IPS-20b (cell line): ENCODE measurements at regions not wholly inside any gene's neighbourhood (a gene's known extent, or its start where the extent isn't known, plus 50 kb on each side); places are given as distances from the start of the nearest gene placed in this dataset.

ENCODE experiments used
- H3K27ac ChIP-seq: one replicate; pipeline ENCODE4 v1.5.1; 2013; ENCODE audit warnings: low read length
- H3K27me3 ChIP-seq: 2 replicates; pipeline ENCODE4 v1.6.1; 2013; ENCODE audit warnings: mild to moderate bottlenecking, low read length, inconsistent platforms; ENCODE audit not compliant: insufficient read depth
- H3K36me3 ChIP-seq: 2 replicates; pipeline ENCODE4 v1.6.1; 2013; ENCODE audit warnings: low read depth, mild to moderate bottlenecking, inconsistent platforms, low read length, moderate library complexity; ENCODE audit not compliant: insufficient read depth
- H3K4me1 ChIP-seq: 2 replicates; pipeline ENCODE4 v1.6.1; 2013; ENCODE audit warnings: mild to moderate bottlenecking, control low read depth, inconsistent platforms, low read length, moderate library complexity; ENCODE audit not compliant: insufficient read depth
- H3K4me3 ChIP-seq: 2 replicates; pipeline ENCODE4 v1.5.1; 2013; ENCODE audit warnings: mild to moderate bottlenecking, low read length, inconsistent platforms
- H3K9ac ChIP-seq: 2 replicates; pipeline ENCODE4 v1.6.1; 2013; ENCODE audit warnings: low read depth, mild to moderate bottlenecking, inconsistent platforms, low read length, moderate library complexity
- H3K9me3 ChIP-seq: 2 replicates; pipeline ENCODE4 v1.6.1; 2013; ENCODE audit warnings: mild to moderate bottlenecking, low read depth, low read length, inconsistent platforms; ENCODE audit not compliant: insufficient read depth

- H3K36me3 ChIP-seq = no peaks in the 10 kb centered on the region
- no peak overlapping the region for H3K27ac ChIP-seq
- peak overlapping the region; percentile 17; the same call in 1 of the 2 replicates for H3K4me3 ChIP-seq
- peaks cover 5% of the 10 kb centered on the region; the same call in 1 of the 2 replicates for H3K4me1 ChIP-seq
- H3K27me3 ChIP-seq = peaks cover 30% of the 10 kb centered on the region
- no peak overlapping the region for H3K9ac ChIP-seq
- peaks cover 6% of the 10 kb centered on the region; the same call in 1 of the 2 replicates for H3K9me3 ChIP-seq
Measured at GRCh38 chr6:28750926-28751458, 172.8 kb downstream of the TRIM27 start.

DNA sequence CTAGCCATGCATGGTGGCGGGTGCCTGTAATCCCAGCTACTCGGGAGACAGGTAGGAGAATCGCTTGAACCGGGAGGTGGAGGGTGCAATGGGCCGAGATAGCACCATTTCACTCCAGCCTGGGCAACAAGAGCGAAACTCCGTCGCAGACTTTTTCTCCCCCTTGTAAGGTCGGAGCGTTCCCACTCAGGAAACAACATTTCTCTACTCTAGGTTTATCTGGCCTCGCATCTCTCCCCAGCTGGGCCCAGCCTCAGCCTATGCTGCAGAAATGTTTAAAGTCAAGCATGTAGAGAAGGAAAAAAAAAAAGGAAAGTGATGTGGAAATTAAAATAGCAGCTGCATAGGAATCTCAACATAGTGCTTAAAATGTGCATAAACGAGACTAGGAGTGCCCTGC is 172.3 kb downstream of the TRIM27 start:
- Histone ChIP-seq H3K27me3 (peaks cover 26% of the 10 kb centered on the region), H3K4me3 (peak overlapping the region; percentile 17; the same call in 1 of the 2 replicates), H3K9ac (no peak overlapping the region), H3K9me3 (peaks cover 6% of the 10 kb centered on the region; the same call in 1 of the 2 replicates), H3K27ac (no peak overlapping the region), H3K4me1 (peaks cover 5% of the 10 kb centered on the region; the same call in 1 of the 2 replicates), H3K36me3 (no peaks in the 10 kb centered on the region)

GRCh38 chr6:28751963-28752350 is 171.8 kb downstream of the TRIM27 start:
- H3K9ac ChIP-seq = no peak overlapping the region
- H3K4me1 ChIP-seq = peaks cover 5% of the 10 kb centered on the region; the same call in 1 of the 2 replicates
- H3K27ac ChIP-seq = no peak overlapping the region
- no peaks in the 10 kb centered on the region for H3K36me3 ChIP-seq
- peak overlapping the region; percentile 17; the same call in 1 of the 2 replicates for H3K4me3 ChIP-seq
- H3K27me3 ChIP-seq = peaks cover 26% of the 10 kb centered on the region
- H3K9me3 ChIP-seq = peaks cover 6% of the 10 kb centered on the region; the same call in 1 of the 2 replicates

GRCh38 chr6:28757429-28758045 is 166.2 kb downstream of the TRIM27 start:
- Histone ChIP-seq H3K9ac (peak overlapping the region; percentile 72; the same call in 1 of the 2 replicates), H3K27ac (no peak overlapping the region)

DNA sequence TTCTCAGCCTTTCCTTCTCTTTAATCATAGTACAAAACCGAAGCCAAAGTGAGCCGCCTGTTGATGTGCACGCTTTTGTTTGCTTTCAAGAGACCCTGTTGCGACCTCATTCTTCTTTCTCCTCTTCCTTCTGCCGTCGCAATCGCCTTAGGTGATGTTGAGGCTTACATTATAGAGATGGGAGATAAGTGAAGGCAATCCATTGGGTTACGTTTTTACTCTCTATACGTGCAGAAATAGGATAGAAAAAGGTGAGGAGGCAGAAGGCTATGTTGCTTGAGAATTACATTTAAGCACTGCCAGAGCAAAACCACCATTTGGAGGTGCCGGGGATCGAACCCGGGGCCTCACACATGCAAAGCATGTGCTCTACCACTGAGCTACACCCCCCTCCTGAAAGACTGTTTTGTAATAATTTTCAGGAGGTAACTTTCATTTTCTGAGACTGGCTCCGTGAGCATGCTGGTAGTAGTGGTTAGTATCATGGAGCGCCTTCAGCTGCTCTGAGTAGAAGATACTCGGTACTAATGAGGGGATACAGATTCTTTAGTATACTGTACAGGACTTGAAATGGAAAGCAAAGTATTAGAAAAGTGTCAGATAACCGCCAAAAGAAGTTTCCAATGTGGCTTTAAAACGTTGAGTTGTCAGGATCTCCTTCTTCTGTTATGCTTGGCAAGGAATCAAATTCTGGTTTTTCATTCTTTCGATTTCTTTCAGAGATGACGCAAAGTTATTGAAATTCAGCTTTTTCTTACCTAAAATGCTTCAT is 165.6 kb downstream of the TRIM27 start:
- Histone ChIP-seq H3K4me1 (no peaks in the 10 kb centered on the region), H3K27ac (no peak overlapping the region), H3K36me3 (no peaks in the 10 kb centered on the region), H3K4me3 (peak overlapping the region; percentile 68; the same call in 1 of the 2 replicates), H3K9me3 (no peaks in the 10 kb centered on the region), H3K9ac (peak overlapping the region; percentile 72; the same call in 1 of the 2 replicates), H3K27me3 (peaks cover 62% of the 10 kb centered on the region)

More at GRCh38 chr6:28757429-28758045, 166.2 kb downstream of the TRIM27 start:
- no peaks in the 10 kb centered on the region for H3K36me3 ChIP-seq
- no peaks in the 10 kb centered on the region for H3K4me1 ChIP-seq
- peak overlapping the region; percentile 68; the same call in 1 of the 2 replicates for H3K4me3 ChIP-seq
- no peaks in the 10 kb centered on the region for H3K9me3 ChIP-seq
- H3K27me3 ChIP-seq = peaks cover 55% of the 10 kb centered on the region; the same call in 1 of the 2 replicates

DNA sequence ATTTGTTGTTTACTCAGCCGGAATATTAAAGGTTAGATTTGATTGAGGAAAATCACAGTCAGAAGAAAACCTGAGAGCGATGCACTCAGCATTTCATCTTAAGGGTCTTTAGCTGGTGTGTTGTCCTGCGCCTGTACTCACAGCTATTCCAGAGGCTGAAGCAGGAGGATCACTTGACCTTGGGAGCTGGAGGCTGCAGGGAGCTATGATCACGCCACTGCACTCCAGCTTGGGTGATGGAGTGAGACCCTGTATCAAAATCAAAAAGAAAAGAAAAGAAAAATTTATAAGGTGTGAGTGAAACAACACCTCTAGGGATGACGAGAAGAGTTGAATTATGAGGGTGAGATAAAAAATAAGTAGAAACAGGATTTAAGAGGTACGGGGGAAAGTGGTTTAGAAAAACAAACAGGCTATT is 165.0 kb downstream of the TRIM27 start:
- H3K27me3 ChIP-seq = peaks cover 68% of the 10 kb centered on the region
- H3K9ac ChIP-seq = no peak overlapping the region
- no peak overlapping the region for H3K27ac ChIP-seq

DNA sequence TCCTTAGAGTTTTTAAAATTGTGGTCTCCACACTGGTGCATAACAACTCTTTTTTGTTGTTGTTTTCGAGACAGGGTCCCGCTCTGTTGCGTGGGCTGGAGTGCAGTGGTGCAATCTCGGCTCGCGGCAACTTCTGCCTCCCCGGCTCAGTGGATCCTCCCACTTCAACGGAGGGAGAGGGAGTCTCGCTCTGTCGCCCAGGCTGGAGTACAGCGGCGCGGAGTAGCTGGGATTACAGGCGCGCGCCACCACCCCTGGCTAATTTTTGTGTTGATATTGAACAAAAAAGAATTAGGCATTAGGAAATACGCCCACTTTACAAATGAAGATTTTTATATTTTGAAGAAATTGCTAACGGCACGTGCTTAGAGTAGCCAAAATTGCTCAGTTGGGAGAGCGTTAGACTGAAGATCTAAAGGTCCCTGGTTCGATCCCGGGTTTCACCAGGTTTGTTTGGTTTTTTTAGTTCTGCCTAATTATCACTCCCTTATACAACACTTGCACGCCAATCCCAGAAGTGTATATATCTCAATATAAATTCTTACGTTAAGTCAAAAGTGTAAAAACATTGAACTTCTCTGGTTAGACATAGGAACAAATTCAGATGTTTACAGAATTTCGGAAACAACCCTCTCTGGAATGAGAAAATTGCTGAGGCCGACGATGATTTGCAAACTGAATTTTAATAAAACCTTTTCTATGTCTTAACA is 159.6 kb downstream of the TRIM27 start:
- peaks cover 9% of the 10 kb centered on the region; the same call in 1 of the 2 replicates for H3K4me1 ChIP-seq
- no peaks in the 10 kb centered on the region for H3K36me3 ChIP-seq
- no peak overlapping the region for H3K9ac ChIP-seq
- peaks cover 91% of the 10 kb centered on the region for H3K27me3 ChIP-seq
- H3K4me3 ChIP-seq = peak overlapping the region; percentile 56
- H3K9me3 ChIP-seq = peaks cover 5% of the 10 kb centered on the region; the same call in 1 of the 2 replicates
- no peak overlapping the region for H3K27ac ChIP-seq

More for the DNA sequence above, 165.0 kb downstream of the TRIM27 start:
- Histone ChIP-seq H3K9me3 (no peaks in the 10 kb centered on the region), H3K36me3 (no peaks in the 10 kb centered on the region), H3K4me1 (no peaks in the 10 kb centered on the region), H3K4me3 (peak overlapping the region; percentile 68; the same call in 1 of the 2 replicates)

GRCh38 chr6:28764761-28765282 is 159.0 kb downstream of the TRIM27 start:
- peaks cover 13% of the 10 kb centered on the region; the same call in 1 of the 2 replicates for H3K4me1 ChIP-seq
- peaks cover 93% of the 10 kb centered on the region for H3K27me3 ChIP-seq
- H3K9me3 ChIP-seq = peaks cover 5% of the 10 kb centered on the region; the same call in 1 of the 2 replicates
- peak overlapping the region; percentile 56 for H3K4me3 ChIP-seq
- H3K36me3 ChIP-seq = no peaks in the 10 kb centered on the region
- no peak overlapping the region for H3K27ac ChIP-seq
- H3K9ac ChIP-seq = no peak overlapping the region

DNA sequence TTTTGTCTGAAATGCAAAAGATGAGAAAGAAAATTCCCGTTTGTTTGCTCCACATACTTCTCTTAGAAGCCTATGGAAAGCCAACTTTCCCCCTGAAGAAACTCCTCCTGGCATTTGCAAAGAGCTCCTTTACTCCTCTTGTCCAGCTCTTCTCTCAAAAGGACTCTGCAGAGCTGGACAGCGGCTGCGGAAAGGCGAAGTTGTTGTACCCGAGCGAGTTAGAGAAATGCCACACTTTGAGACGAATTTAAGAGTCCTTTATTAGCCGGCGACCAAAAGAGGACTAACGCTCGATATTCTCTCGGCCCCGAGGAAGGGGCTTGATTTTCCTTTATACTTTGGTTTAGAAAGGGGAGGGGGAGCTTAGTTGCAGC is 157.8 kb downstream of the TRIM27 start:
- peaks cover 97% of the 10 kb centered on the region for H3K27me3 ChIP-seq

GRCh38 chr6:28766426-28766825 is 157.4 kb downstream of the TRIM27 start:
- no peak overlapping the region for H3K27ac ChIP-seq
- peaks cover 19% of the 10 kb centered on the region; the same call in 1 of the 2 replicates for H3K4me1 ChIP-seq
- H3K9ac ChIP-seq = no peak overlapping the region
- H3K9me3 ChIP-seq = peaks cover 5% of the 10 kb centered on the region; the same call in 1 of the 2 replicates
- H3K36me3 ChIP-seq = no peaks in the 10 kb centered on the region
- peak overlapping the region; percentile 56; the same call in 1 of the 2 replicates for H3K4me3 ChIP-seq
- peaks cover 100% of the 10 kb centered on the region for H3K27me3 ChIP-seq

More for the DNA sequence above, 157.8 kb downstream of the TRIM27 start:
- H3K36me3 ChIP-seq = no peaks in the 10 kb centered on the region
- peak overlapping the region; percentile 56 for H3K4me3 ChIP-seq
- H3K4me1 ChIP-seq = peaks cover 19% of the 10 kb centered on the region; the same call in 1 of the 2 replicates
- H3K9ac ChIP-seq = no peak overlapping the region
- peaks cover 5% of the 10 kb centered on the region; the same call in 1 of the 2 replicates for H3K9me3 ChIP-seq
- no peak overlapping the region for H3K27ac ChIP-seq
